Loucy (cell line): ENCODE measurements at regions not wholly inside any gene's neighbourhood (a gene's known extent, or its start where the extent isn't known, plus 50 kb on each side); places are given as distances from the start of the nearest gene placed in this dataset.

Source experiments
- H2AFZ ChIP-seq: fragments of 200-600 bp; sonication (generic); 2 replicates; pipeline ENCODE4 v1.6.0; 2016; ENCODE audit warnings: antibody characterized with exemption, mild to moderate bottlenecking, low read length, moderate library complexity
- H3F3A ChIP-seq: fragments of 200-600 bp; 2 replicates; pipeline ENCODE4 v1.6.0; 2016; ENCODE audit warnings: antibody characterized with exemption, low read depth, mild to moderate bottlenecking
- H3K27me3 ChIP-seq: fragments of 200-600 bp; sonication (generic); 2 replicates; pipeline ENCODE4 v1.6.1; 2014; ENCODE audit warnings: low read length, mild to moderate bottlenecking; ENCODE audit not compliant: insufficient read depth, poor library complexity, severe bottlenecking
- H3K36me3 ChIP-seq: fragments of 200-600 bp; sonication (generic); 2 replicates; pipeline ENCODE4 v1.6.1; 2016; ENCODE audit warnings: low read length; ENCODE audit not compliant: insufficient read depth
- H3K4me1 ChIP-seq: fragments of 200-600 bp; sonication (generic); 2 replicates; pipeline ENCODE4 v1.5.1; 2014; ENCODE audit warnings: low read length, mild to moderate bottlenecking; ENCODE audit not compliant: insufficient read depth, poor library complexity, severe bottlenecking
- H3K4me2 ChIP-seq: fragments of 200-600 bp; sonication (generic); 2 replicates; pipeline ENCODE4 v1.6.0; 2014; ENCODE audit warnings: antibody characterized with exemption, low read length, low read depth, mild to moderate bottlenecking; ENCODE audit not compliant: poor library complexity, severe bottlenecking
- H3K4me3 ChIP-seq: fragments of 200-600 bp; sonication (generic); 2 replicates; pipeline ENCODE4 v1.5.1; 2014; ENCODE audit warnings: low read length, mild to moderate bottlenecking, mixed read lengths; ENCODE audit not compliant: poor library complexity, severe bottlenecking
- H3K79me2 ChIP-seq: fragments of 200-600 bp; sonication (generic); 2 replicates; pipeline ENCODE4 v1.6.1; 2014; ENCODE audit warnings: low read length; ENCODE audit not compliant: insufficient read depth
- H3K9ac ChIP-seq: fragments of 200-600 bp; sonication (generic); 2 replicates; pipeline ENCODE4 v1.6.0; 2014; ENCODE audit warnings: mild to moderate bottlenecking, low read depth, low read length, moderate library complexity; ENCODE audit not compliant: poor library complexity, severe bottlenecking
- H3K9me2 ChIP-seq: fragments of 200-600 bp; sonication (generic); replicated peaks from 2 replicates; pipeline ENCODE4 v1.6.1; 2016; ENCODE audit warnings: low read depth, low read length, mixed read lengths
- H3K9me3 ChIP-seq: fragments of 200-600 bp; sonication (generic); 2 replicates; pipeline ENCODE4 v1.6.1; 2014; ENCODE audit warnings: mild to moderate bottlenecking, antibody characterized with exemption, low read length, low read depth; ENCODE audit not compliant: insufficient read depth
- H4K20me1 ChIP-seq: fragments of 200-600 bp; sonication (generic); 2 replicates; pipeline ENCODE4 v1.6.0; 2014; ENCODE audit warnings: antibody characterized with exemption, low read length, mild to moderate bottlenecking; ENCODE audit not compliant: insufficient read depth, poor library complexity, severe bottlenecking
- CTCF ChIP-seq: fragments of 200-600 bp; sonication (generic); conservative IDR thresholded peaks from 2 replicates; pipeline ENCODE4 v1.5.1; 2014; ENCODE audit warnings: mild to moderate bottlenecking, antibody characterized with exemption, low read length
- EZH2phosphoT487 ChIP-seq: fragments of 200-600 bp; IDR thresholded peaks from 2 replicates; pipeline ENCODE4 v1.6.1; 2018; ENCODE audit warnings: antibody characterized with exemption, mild to moderate bottlenecking, moderate library complexity, borderline replicate concordance

GRCh38 chr18:71815305-71815704 lies 728.8 kb downstream of the CBLN2 start:
- Histone ChIP-seq H3K4me2 (no peak overlapping the region), H3K36me3 (no peaks in the 10 kb centered on the region), H4K20me1 (no peaks in the 10 kb centered on the region), H3K9me3 (no peaks in the 10 kb centered on the region), H3K27me3 (no peaks in the 10 kb centered on the region), H3F3A (no peaks in the 10 kb centered on the region), H3K79me2 (no peaks in the 10 kb centered on the region), H2AFZ (no peak overlapping the region), H3K4me3 (no peak overlapping the region), H3K4me1 (no peaks in the 10 kb centered on the region), H3K9ac (no peak overlapping the region), H3K9me2 (no peaks in the 10 kb centered on the region)
- TF ChIP-seq EZH2phosphoT487: no peak
- TF ChIP-seq CTCF: no peak

DNA sequence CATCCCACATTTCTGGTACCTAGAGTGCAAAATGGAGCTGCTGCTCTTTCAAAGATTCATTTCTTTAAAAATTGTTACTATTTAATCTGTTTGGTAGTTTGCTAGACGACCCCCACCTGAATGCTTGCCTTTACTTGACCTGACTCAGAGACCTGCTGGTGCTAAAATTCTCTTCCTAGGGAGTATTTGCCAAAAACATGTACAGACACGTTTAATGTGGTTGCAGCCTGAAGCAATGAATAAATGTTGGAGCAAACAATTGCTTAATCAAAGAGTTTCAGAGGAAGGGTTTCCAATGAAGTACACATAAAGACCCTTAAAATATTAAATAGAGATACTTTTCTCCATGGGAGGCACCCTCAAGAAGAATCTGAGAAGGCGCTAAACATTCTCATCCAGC lies 734.4 kb downstream of the CBLN2 start:
- H3K27me3 ChIP-seq: no peaks in the 10 kb centered on the region
- no peaks in the 10 kb centered on the region for H3K36me3 ChIP-seq
- H3K79me2 ChIP-seq: no peaks in the 10 kb centered on the region
- H3K4me1 ChIP-seq: no peaks in the 10 kb centered on the region
- H3K4me3 ChIP-seq: no peak overlapping the region
- H3K4me2 ChIP-seq: no peak overlapping the region
- H3F3A ChIP-seq: no peaks in the 10 kb centered on the region
- H2AFZ ChIP-seq: no peak overlapping the region
- no peaks in the 10 kb centered on the region for H3K9me2 ChIP-seq
- no peak overlapping the region for H3K9ac ChIP-seq
- TF ChIP-seq EZH2phosphoT487 (no peak), CTCF (no peak)
- H3K9me3 ChIP-seq: no peaks in the 10 kb centered on the region
- H4K20me1 ChIP-seq: no peaks in the 10 kb centered on the region

DNA sequence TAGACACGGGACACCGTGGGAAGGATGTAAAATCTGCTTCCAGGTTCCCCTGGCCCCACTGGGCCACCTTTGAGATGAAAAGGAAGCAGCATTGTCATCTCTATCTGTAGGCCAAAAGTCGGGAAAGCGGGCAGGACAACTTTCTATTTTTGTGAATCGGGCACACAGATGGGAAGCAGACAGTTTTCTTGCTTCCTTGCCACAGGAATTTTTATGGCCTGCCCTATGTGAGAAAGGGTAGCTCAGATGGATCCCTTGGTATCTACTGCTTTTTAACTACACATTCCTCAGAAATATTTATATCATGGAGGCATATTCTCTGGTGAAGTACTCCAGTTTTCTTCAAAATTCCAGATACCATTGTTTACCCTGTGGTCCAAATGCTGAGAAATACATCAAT lies 735.5 kb downstream of the CBLN2 start:
- Histone ChIP-seq H3K4me3 (no peak overlapping the region), H3K9me2 (no peaks in the 10 kb centered on the region), H3K79me2 (no peaks in the 10 kb centered on the region), H3F3A (no peaks in the 10 kb centered on the region), H3K36me3 (no peaks in the 10 kb centered on the region), H2AFZ (no peak overlapping the region), H3K4me2 (no peak overlapping the region), H3K4me1 (no peaks in the 10 kb centered on the region), H3K27me3 (no peaks in the 10 kb centered on the region), H4K20me1 (no peaks in the 10 kb centered on the region), H3K9me3 (no peaks in the 10 kb centered on the region), H3K9ac (no peak overlapping the region)
- TF ChIP-seq CTCF (no peak), EZH2phosphoT487 (no peak)
